Activated naive CD8-positive, alpha-beta T cell treated with anti-CD3 and anti-CD28 coated beads for 36 hours (primary cell): ENCODE measurements at regions not wholly inside any gene's neighbourhood (a gene's known extent, or its start where the extent isn't known, plus 50 kb on each side); places are given as distances from the start of the nearest gene placed in this dataset.

ENCODE experiments used
- DNase-seq: peaks from one replicate; pipeline ENCODE4 v3.0.0; 2021
- H3K27ac Mint-ChIP-seq: one replicate; pipeline ENCODE4 v1.8.0; 2022; ENCODE audit warnings: mild to moderate bottlenecking, moderate library complexity, mixed read lengths
- H3K27me3 Mint-ChIP-seq: one replicate; pipeline ENCODE4 v1.8.0; 2022; ENCODE audit warnings: mild to moderate bottlenecking, mixed read lengths
- H3K36me3 Mint-ChIP-seq: one replicate; pipeline ENCODE4 v1.8.0; 2021; ENCODE audit warnings: mild to moderate bottlenecking, mixed read lengths
- H3K4me1 Mint-ChIP-seq: one replicate; pipeline ENCODE4 v1.8.0; 2021; ENCODE audit warnings: mixed read lengths
- H3K4me3 Mint-ChIP-seq: one replicate; pipeline ENCODE4 v1.8.0; 2022; ENCODE audit warnings: mild to moderate bottlenecking, moderate library complexity, mixed read lengths
- H3K9me3 Mint-ChIP-seq: one replicate; pipeline ENCODE4 v1.8.0; 2022; ENCODE audit warnings: mixed read lengths

DNA sequence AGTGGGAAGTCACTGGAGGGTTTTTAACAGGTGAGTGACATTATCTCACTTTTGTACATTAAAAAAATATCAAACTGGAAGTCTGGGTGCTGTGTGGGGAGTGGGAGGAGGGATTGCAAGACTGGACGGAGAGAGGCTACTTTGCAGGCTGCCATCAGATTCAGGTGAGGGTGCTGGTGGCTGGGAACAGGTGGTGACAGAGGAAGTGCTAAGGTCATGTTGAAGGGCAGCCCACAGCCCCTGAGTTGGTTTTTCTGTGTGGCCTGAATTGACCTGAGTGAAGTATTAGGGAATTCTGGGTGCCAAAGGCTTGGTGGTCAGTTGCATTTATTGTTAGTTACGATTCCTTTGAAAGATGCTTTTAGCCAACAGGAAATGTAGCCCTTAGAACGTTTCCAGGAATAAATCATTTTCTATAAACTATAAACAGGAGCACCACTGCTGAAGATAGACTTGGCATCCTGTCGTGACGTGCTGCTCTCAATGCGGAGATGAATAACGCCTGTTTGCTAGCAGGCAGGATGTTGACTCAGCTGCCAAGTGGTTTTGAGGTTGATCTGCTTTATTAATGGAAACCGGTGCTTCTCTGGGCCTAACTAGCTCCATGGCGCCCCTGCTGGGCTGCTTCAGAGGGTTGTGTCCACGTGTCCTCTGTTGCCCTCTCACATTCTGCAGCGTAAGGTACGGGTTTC, 707.5 kb upstream of the TMEM132C start:
- H3K4me1 Mint-ChIP-seq, result peaks cover 11% of the 10 kb centered on the region
- peak overlapping the region; percentile 55 for H3K27ac Mint-ChIP-seq
- peak; percentile 76 for DNase-seq

DNA sequence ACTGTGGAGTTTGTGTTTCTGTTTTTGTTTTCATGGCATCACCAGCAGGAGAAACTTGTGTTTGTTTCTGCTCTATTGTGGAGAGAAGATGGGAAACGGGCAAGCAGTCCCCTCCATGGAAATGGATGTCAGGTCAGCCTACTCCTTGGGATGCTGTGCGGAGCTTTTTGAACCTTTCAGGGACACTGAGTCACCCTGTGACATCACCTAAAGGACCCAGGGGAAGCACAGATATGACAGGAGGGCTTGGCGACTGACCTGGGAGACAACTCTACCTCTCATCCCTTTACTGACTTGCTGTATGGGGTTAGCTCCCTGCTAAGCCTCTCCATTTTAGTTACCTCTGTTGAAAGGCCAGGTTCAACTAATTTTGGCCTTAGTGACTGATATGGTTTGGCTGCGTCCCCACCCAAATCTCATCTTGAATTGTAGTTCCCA, 706.9 kb upstream of the TMEM132C start:
- no peak for DNase-seq
- H3K4me1 Mint-ChIP-seq, result peaks cover 11% of the 10 kb centered on the region
- peaks cover 14% of the 10 kb centered on the region for H3K27me3 Mint-ChIP-seq
- peaks cover 11% of the 10 kb centered on the region for H3K9me3 Mint-ChIP-seq
- peaks cover 3% of the 10 kb centered on the region for H3K36me3 Mint-ChIP-seq
- H3K4me3 Mint-ChIP-seq, result no peak overlapping the region
- H3K27ac Mint-ChIP-seq, result peak overlapping the region; percentile 7

More for the DNA sequence above, 707.5 kb upstream of the TMEM132C start:
- Mint-ChIP-seq H3K27me3 (peaks cover 14% of the 10 kb centered on the region), H3K36me3 (no peaks in the 10 kb centered on the region), H3K9me3 (peaks cover 9% of the 10 kb centered on the region), H3K4me3 (no peak overlapping the region)

DNA sequence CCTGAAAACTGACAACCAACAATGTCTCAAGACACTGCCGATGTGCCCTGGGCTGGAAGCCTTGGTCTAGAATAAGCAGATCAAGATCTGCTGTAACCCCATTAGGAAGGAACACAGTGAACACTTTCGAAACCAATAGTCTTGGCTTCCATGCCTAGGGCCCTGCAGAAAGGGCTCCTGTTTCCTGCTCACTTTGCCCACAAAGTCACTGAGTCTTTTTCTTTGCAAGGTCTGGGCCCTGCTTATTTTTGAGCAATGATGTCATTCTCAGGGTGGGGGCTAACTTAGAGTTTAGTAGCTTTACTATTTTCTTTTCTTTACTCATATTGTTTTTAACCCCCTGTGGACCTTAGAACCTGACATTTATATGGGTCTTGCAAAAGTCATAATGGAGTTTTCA, 704.2 kb upstream of the TMEM132C start:
- Mint-ChIP-seq H3K36me3 (peaks cover 3% of the 10 kb centered on the region), H3K27ac (no peak overlapping the region), H3K4me1 (peaks cover 11% of the 10 kb centered on the region), H3K27me3 (peaks cover 14% of the 10 kb centered on the region), H3K9me3 (peaks cover 11% of the 10 kb centered on the region), H3K4me3 (no peak overlapping the region)
- DNase-seq, result no peak

DNA sequence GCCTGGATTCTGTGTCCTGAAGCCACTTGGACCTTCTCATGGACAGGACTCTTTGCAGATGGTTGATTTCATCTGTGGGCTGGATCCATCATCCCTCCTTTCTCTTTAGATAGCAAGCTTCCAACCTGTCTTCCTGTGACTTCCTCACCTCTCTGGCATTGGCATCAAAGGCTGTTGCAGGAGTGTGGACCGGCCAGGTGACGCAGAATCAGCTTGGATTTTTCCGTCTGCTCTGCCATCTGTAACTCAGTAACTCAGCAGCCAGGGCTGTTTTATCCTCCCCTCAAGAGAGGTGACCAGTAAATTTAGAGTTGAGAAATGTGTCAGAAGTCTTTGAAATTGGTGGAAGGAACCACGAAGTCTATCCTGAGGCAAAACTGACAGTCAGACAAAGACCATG, 701.7 kb upstream of the TMEM132C start:
- Mint-ChIP-seq H3K27ac (no peak overlapping the region), H3K4me1 (no peaks in the 10 kb centered on the region), H3K9me3 (peaks cover 9% of the 10 kb centered on the region), H3K36me3 (peaks cover 3% of the 10 kb centered on the region), H3K27me3 (peaks cover 4% of the 10 kb centered on the region), H3K4me3 (no peak overlapping the region)
- no peak for DNase-seq

DNA sequence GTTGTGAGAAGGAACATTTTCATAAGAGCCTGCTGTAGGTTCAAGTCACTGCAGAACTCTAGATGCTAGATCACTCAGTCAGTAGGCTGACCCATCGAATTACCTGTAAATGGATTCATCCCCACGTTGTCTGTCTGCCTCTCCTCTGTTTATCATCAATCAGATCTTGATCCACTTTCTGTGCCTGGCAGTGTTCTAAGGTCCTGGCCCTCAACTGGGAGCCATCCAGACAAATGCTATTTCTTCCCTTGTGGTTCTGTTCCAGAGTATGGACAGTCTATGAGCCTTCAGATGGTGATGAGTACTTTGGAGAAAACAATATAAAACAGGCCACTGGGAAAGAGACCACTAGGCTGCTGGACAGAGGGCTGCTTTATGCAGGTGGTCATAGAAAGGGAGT, 699.4 kb upstream of the TMEM132C start:
- no peak for DNase-seq
- peaks cover 6% of the 10 kb centered on the region for H3K9me3 Mint-ChIP-seq
- no peak overlapping the region for H3K4me3 Mint-ChIP-seq
- H3K27me3 Mint-ChIP-seq, result peaks cover 4% of the 10 kb centered on the region
- H3K36me3 Mint-ChIP-seq, result peaks cover 3% of the 10 kb centered on the region
- H3K27ac Mint-ChIP-seq, result no peak overlapping the region
- no peaks in the 10 kb centered on the region for H3K4me1 Mint-ChIP-seq

DNA sequence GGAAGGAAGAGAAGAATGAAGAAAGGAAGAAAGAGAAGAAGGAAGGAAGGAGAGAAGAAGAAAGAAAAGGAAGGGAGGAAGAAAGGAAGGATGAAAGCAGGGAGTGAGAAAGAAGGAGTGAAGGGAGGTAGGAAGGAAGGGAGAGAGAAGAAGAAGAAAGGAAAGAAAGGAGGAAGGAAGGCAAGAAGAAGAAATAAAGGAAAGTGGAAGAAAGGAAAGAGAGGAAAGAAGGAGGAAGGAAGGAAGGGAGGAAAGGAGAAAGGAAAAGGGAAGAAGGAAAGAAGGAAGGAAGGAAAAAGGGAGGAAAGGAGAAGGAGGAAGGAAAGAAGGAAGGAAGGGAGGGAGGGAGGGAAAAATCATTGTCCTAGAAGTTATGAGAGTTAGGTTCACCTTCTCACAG, 696.6 kb upstream of the TMEM132C start:
- DNase-seq, result no peak
- Mint-ChIP-seq H3K36me3 (no peaks in the 10 kb centered on the region), H3K27me3 (no peaks in the 10 kb centered on the region), H3K4me3 (no peak overlapping the region), H3K9me3 (peaks cover 4% of the 10 kb centered on the region), H3K4me1 (no peaks in the 10 kb centered on the region), H3K27ac (no peak overlapping the region)

DNA sequence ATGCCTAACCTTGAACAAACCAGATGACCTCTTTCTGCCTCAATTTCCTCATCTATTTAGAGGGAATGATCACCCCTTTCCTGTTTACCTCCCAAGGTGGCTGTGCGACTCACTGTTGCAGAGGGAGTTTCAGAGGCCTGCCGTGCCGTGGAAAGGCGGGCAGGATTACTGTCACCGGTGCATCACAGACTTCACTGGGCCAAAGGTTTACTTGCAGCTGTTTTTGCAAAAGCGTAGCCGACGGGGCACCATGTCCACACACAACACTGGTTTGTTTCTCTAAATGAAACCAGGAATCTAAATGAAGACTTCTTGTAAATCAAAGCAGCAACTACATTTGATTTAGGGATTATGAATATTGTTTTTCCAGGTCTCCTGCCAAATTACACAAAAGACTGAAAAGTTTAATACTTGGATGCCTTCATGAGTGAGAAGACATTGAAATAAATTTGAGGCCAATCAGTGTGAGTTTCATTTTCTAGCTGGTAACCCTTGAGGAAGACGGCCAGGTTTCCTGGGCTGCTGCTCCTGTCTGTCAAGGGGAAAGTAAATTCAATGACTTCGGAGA, 696.1 kb upstream of the TMEM132C start:
- H3K27me3 Mint-ChIP-seq, result no peaks in the 10 kb centered on the region
- no peak overlapping the region for H3K27ac Mint-ChIP-seq

DNA sequence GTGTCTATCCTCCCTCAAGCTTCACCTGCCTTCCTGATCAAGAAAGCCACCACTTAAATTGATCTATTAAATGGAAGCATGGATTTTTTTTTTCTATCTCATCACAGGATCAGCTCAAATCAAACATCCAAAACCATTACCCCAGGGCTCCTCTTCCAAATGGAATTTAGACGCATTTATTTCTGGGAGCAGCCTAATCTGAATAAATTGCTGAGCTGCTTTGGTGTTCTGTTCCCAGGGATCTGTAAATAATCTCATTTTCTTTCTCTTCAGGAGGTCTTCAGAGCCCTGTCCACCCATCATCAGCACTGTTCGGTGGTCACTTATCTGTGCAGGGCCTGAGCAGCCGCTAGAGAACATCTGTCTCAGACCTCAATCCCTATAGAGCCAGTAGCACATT, 695.4 kb upstream of the TMEM132C start:
- no peaks in the 10 kb centered on the region for H3K27me3 Mint-ChIP-seq
- no peak for DNase-seq
- H3K36me3 Mint-ChIP-seq, result no peaks in the 10 kb centered on the region
- no peak overlapping the region for H3K27ac Mint-ChIP-seq
- peaks cover 4% of the 10 kb centered on the region for H3K9me3 Mint-ChIP-seq
- no peaks in the 10 kb centered on the region for H3K4me1 Mint-ChIP-seq
- H3K4me3 Mint-ChIP-seq, result no peak overlapping the region

More for the DNA sequence above, 696.1 kb upstream of the TMEM132C start:
- Mint-ChIP-seq H3K9me3 (peaks cover 4% of the 10 kb centered on the region), H3K4me1 (no peaks in the 10 kb centered on the region), H3K4me3 (no peak overlapping the region), H3K36me3 (no peaks in the 10 kb centered on the region)
- no peak for DNase-seq

DNA sequence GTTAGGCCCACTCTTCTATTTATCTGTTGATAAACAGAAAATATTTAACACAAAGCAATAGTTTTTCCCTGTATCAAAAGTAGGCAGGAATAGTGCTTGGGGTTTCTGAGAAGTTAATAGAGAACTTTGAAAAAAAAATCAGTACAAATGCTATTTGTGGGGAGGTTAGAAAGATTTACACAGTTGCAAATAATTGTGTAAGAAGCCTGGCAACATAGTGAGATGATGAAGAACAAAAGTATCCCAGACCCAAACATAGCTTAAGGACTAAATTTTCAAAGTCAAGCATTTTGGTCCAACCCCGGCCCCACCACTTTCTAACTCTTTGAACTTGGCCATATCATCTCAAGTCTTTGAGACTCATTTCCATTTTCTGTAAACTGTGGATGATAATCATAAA, 687.5 kb upstream of the TMEM132C start:
- H3K36me3 Mint-ChIP-seq, result no peaks in the 10 kb centered on the region
- H3K4me1 Mint-ChIP-seq, result no peaks in the 10 kb centered on the region
- no peaks in the 10 kb centered on the region for H3K9me3 Mint-ChIP-seq
- H3K4me3 Mint-ChIP-seq, result no peak overlapping the region
- peaks cover 5% of the 10 kb centered on the region for H3K27me3 Mint-ChIP-seq
- no peak for DNase-seq
- no peak overlapping the region for H3K27ac Mint-ChIP-seq

DNA sequence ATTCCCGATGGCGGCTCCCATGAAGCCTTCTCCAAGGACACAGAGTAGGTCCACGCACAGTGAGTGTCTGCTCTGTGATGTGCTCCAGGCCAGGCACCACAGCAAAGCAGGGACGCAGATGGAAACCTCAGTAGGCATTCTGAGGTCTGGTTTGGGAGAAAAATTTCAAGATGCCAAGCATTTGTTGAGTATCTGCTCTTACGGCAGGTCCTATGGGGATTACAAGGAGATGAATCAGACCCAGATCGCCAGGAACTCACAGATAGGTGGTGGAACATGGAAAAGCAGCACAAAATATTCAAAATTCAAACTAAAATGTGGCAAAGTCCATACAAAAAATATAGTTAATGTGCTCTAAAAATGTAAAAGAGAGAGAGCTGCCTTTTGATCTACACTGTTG, 684.9 kb upstream of the TMEM132C start:
- H3K9me3 Mint-ChIP-seq, result peaks cover 3% of the 10 kb centered on the region
- no peaks in the 10 kb centered on the region for H3K4me1 Mint-ChIP-seq
- H3K36me3 Mint-ChIP-seq, result no peaks in the 10 kb centered on the region
- peaks cover 4% of the 10 kb centered on the region for H3K27me3 Mint-ChIP-seq
- no peak overlapping the region for H3K27ac Mint-ChIP-seq
- H3K4me3 Mint-ChIP-seq, result no peak overlapping the region
- DNase-seq, result no peak

DNA sequence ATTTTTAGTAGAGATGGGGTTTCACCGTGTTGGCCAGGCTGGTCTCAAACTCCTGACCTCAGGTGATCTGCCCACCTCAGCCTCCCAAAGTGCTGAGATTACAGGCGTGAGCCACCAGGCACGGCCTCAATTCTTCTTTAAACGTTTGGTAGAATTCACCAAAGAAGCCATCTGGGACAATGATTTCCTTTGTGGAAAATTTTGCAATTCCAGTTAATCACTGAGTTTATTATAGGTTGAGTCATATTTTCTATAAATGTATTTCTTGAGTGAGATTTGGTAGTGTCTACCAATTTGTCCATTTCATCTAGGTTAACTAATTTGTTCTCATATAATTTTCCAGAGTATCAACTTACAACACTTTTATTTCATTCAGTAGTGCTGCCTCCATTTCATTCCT, 683.9 kb upstream of the TMEM132C start:
- no peaks in the 10 kb centered on the region for H3K27me3 Mint-ChIP-seq
- DNase-seq, result no peak
- no peaks in the 10 kb centered on the region for H3K4me1 Mint-ChIP-seq
- H3K4me3 Mint-ChIP-seq, result no peak overlapping the region
- H3K9me3 Mint-ChIP-seq, result peaks cover 3% of the 10 kb centered on the region
- H3K27ac Mint-ChIP-seq, result no peak overlapping the region
- no peaks in the 10 kb centered on the region for H3K36me3 Mint-ChIP-seq

DNA sequence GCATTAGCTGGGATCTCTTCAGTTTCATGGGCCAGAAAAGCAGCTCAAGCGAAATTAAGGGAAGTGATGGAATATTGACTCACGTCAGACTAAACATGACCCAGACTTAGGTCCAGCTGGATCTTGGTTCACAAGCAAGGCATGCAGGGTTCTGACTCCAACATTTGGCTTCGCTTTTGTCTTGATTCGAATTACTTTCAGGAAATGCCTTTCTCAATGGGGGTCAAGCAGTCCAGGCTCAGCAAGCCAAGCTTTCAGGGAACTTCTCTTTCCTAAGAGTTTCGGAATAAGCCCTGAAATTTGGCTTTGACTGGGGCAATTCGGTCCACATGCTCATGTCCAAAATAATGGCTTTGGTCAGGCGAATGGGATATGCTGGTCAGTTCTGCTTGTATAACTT, 678.7 kb upstream of the TMEM132C start:
- Mint-ChIP-seq H3K4me1 (no peaks in the 10 kb centered on the region), H3K27ac (no peak overlapping the region), H3K36me3 (no peaks in the 10 kb centered on the region), H3K27me3 (no peaks in the 10 kb centered on the region), H3K4me3 (no peak overlapping the region), H3K9me3 (peaks cover 3% of the 10 kb centered on the region)
- DNase-seq, result no peak

DNA sequence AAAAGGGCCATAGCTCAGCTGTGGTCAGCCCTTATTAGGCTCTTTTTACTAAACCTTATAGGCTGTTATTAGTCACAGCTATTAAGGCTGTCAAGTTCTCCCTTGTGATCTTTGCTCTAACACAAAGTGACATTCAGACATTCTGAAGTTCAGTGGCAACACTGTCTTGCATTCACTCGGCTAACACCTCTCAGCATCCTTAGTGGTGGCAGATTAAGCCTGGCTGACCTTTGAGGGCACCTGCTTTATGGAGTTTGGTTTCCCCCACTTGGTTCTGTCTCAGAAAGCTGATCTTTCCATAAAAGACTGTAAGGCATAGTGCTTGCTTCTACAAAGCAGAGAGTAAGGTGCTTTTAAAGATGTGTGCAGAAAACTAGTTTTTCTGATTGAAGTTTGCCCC, 677.4 kb upstream of the TMEM132C start:
- H3K4me3 Mint-ChIP-seq, result no peak overlapping the region
- H3K27ac Mint-ChIP-seq, result no peak overlapping the region
- H3K4me1 Mint-ChIP-seq, result no peaks in the 10 kb centered on the region
- H3K36me3 Mint-ChIP-seq, result no peaks in the 10 kb centered on the region
- DNase-seq, result no peak
- peaks cover 3% of the 10 kb centered on the region for H3K9me3 Mint-ChIP-seq
- H3K27me3 Mint-ChIP-seq, result peaks cover 4% of the 10 kb centered on the region

DNA sequence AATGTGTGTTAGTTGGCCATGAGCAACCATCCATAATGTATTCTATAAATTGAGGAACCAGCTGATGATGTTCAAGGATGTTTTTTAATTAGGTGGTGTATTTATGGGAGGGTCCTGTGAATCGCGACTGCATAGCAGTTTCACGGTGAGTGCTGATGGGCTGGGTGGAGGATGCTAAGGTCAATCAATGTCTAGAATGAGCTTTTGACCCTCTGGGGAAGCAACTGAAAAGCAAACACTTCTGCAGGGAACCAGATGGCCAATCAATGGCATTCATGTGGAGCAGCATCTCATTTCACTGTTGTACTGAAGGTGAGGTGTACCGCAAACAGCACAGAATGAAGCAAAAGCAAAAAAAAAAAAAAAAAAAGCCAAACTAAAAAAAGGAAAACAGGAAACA, 676.1 kb upstream of the TMEM132C start:
- H3K36me3 Mint-ChIP-seq, result no peaks in the 10 kb centered on the region
- peaks cover 3% of the 10 kb centered on the region for H3K9me3 Mint-ChIP-seq
- no peak for DNase-seq
- no peak overlapping the region for H3K4me3 Mint-ChIP-seq
- H3K27ac Mint-ChIP-seq, result no peak overlapping the region
- H3K4me1 Mint-ChIP-seq, result no peaks in the 10 kb centered on the region
- peaks cover 4% of the 10 kb centered on the region for H3K27me3 Mint-ChIP-seq

DNA sequence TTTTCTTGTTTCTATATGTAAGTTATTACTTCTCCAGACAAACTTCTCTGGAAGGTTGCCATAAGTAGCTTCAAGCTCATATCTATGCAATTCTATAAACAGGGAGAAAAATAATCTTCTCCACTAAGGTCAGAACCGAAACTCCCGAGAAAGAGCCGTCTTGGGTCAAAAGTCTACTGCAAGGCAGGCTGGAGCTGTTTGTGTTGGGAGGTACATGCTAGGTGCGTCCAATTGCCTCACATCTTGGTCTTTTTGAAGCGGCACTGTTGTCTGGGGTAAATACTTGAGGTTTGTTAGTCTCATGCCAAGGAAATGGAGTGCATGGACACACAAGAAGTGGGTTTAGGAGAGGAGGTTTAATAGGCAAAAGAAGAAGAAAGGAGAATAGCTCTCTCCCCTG, 674.7 kb upstream of the TMEM132C start:
- Mint-ChIP-seq H3K27me3 (peaks cover 4% of the 10 kb centered on the region), H3K36me3 (no peaks in the 10 kb centered on the region), H3K9me3 (no peaks in the 10 kb centered on the region), H3K27ac (no peak overlapping the region), H3K4me3 (no peak overlapping the region), H3K4me1 (no peaks in the 10 kb centered on the region)
- no peak for DNase-seq

DNA sequence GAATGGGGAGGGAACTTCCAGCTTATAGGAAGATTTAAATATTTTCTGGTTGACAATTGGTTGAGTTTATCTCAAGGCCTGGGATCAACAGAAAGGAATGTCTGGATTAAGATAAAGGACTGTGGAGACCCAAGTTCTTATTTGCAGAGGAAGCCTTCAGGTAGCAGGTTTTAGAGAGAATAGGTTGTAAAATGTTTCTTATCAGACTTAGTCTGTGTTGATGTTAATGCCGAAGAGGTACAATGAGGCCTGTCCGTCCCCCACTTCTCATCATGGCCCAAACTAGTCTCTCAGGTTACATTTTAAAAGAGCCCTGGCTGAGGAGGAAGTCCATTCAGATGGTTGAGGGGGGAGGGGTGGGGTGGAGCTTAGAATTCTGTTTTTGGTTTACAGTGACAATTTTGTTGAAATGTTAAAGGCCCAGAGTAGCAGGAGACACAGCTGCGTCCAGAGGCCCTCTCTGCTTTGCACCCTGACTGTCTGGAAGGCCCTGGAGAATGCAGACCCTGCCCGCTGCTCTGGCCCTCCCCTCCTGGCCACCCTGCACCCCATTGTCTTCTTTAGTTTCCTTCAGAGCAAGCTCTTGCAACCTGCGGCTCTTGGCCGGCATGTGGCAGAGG, 672.5 kb upstream of the TMEM132C start:
- Mint-ChIP-seq H3K27me3 (peaks cover 4% of the 10 kb centered on the region), H3K4me3 (no peak overlapping the region), H3K27ac (no peak overlapping the region), H3K9me3 (no peaks in the 10 kb centered on the region), H3K36me3 (no peaks in the 10 kb centered on the region), H3K4me1 (no peaks in the 10 kb centered on the region)
- DNase-seq, result no peak
